ENCODE measurements at regions not wholly inside any gene's neighbourhood (a gene's known extent, or its start where the extent isn't known, plus 50 kb on each side); places are given as distances from the start of the nearest gene placed in this dataset.

DNA sequence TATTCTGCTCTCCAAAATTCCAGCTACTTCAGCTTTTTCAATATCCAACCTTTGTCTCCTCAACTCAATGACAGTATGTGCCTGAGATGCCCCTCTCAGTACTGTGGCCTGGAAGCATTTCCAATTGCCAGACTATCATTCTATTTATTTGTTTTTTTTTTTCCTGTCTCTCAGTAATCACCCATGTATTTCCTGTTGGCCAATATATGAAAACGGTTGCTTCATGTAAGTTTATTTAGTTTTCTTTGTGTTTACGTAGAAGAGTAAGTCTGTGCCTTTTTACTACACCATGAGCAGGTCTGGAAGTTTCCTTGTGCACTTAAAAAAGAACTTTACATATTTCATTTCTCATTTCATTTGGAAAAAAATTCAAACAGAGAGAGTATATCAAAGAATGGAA, 537.5 kb upstream of the SPANXN1 start:
- WGBS, 2 donors (ENCODE audit: low coverage in 1 of 2): 45 to 62% methylated on average over 2 of the region's 2 CpGs
- in situ Hi-C loops (cut with MboI; ENCODE audit: low pct_ligation_motif_present in 1 of 4, low pct_unique_long_range_greater_than_20kb in 1 of 4, low sequenced_read_pairs in 3 of 4): no loop called here

GRCh38 chrX:144715337-144715736, 532.0 kb upstream of the SPANXN1 start:
- DNase-seq: no peak
- Histone ChIP-seq H3K4me3 (no peak overlapping the region), H3K36me3 (no peaks in the 10 kb centered on the region), H3K27me3 (no peaks in the 10 kb centered on the region), H3K4me1 (no peaks in the 10 kb centered on the region), H3K9me3 (no peaks in the 10 kb centered on the region), H3K27ac (no peak overlapping the region)
- 66 to 69% methylated on average over 4 to 5 of the region's 5 CpGs for WGBS, 2 donors (ENCODE audit: low coverage in 1 of 2)
- in situ Hi-C loops (cut with MboI; ENCODE audit: low pct_ligation_motif_present in 1 of 4, low pct_unique_long_range_greater_than_20kb in 1 of 4, low sequenced_read_pairs in 3 of 4) (no loop called here), intact Hi-C loops (cut with DNase I; ENCODE audit: low total_unique reads) (no loop called here)
- TF ChIP-seq EP300 (IDR thresholded peaks at IDR 0.05; ENCODE audit: low read depth) (no peak), POLR2AphosphoS5 (IDR thresholded peaks at IDR 0.05) (no peak)

More for the DNA sequence above, 537.5 kb upstream of the SPANXN1 start:
- TF ChIP-seq POLR2AphosphoS5 (IDR thresholded peaks at IDR 0.05): no peak
- Histone ChIP-seq H3K27ac (no peak overlapping the region), H3K4me3 (no peak overlapping the region), H3K36me3 (no peaks in the 10 kb centered on the region), H3K9me3 (no peaks in the 10 kb centered on the region), H3K4me1 (no peaks in the 10 kb centered on the region), H3K27me3 (no peaks in the 10 kb centered on the region)
- intact Hi-C loops (cut with DNase I; ENCODE audit: low total_unique reads): no loop called here
- no peak for DNase-seq

GRCh38 chrX:144716187-144716586, 531.1 kb upstream of the SPANXN1 start:
- Histone ChIP-seq H3K27ac (no peak overlapping the region), H3K4me3 (no peak overlapping the region), H3K27me3 (no peaks in the 10 kb centered on the region), H3K4me1 (no peaks in the 10 kb centered on the region), H3K36me3 (no peaks in the 10 kb centered on the region), H3K9me3 (no peaks in the 10 kb centered on the region)
- TF ChIP-seq POLR2AphosphoS5 (IDR thresholded peaks at IDR 0.05) (no peak), POLR2A (IDR thresholded peaks at IDR 0.05) (no peak), EP300 (IDR thresholded peaks at IDR 0.05; ENCODE audit: low read depth) (no peak)
- TF ChIP-seq, protein P1, sequence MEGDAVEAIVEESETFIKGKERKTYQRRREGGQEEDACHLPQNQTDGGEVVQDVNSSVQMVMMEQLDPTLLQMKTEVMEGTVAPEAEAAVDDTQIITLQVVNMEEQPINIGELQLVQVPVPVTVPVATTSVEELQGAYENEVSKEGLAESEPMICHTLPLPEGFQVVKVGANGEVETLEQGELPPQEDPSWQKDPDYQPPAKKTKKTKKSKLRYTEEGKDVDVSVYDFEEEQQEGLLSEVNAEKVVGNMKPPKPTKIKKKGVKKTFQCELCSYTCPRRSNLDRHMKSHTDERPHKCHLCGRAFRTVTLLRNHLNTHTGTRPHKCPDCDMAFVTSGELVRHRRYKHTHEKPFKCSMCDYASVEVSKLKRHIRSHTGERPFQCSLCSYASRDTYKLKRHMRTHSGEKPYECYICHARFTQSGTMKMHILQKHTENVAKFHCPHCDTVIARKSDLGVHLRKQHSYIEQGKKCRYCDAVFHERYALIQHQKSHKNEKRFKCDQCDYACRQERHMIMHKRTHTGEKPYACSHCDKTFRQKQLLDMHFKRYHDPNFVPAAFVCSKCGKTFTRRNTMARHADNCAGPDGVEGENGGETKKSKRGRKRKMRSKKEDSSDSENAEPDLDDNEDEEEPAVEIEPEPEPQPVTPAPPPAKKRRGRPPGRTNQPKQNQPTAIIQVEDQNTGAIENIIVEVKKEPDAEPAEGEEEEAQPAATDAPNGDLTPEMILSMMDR (IDR thresholded peaks at IDR 0.05): no peak
- no peak for DNase-seq
- intact Hi-C loops (cut with DNase I; ENCODE audit: low total_unique reads): no loop called here
- in situ Hi-C loops (cut with MboI; ENCODE audit: low pct_ligation_motif_present in 1 of 4, low pct_unique_long_range_greater_than_20kb in 1 of 4, low sequenced_read_pairs in 3 of 4): no loop called here
- WGBS, 2 donors (ENCODE audit: low coverage in 1 of 2): 70 to 73% methylated on average over 2 to 4 of the region's 4 CpGs

DNA sequence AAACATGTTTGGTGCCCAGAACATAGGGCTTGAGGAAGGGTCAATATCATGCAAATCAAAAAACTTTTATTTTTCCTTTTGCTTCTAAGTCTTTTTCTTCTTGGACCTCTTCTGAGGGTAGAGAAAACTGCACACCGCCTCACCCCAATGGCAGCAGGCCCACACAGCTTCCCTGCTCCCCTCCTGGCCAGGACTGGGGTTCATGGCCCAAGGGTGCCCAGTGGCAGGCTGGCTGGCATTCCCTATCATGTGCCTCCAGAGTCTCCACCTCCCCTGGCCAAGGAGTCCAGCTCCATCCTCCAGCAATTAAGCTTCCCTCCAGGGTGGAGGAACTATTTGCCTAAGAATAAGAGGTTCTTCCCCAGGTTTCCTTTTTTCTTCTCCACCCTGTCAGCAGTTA, 529.6 kb upstream of the SPANXN1 start:
- 100% methylated on average over 1 of the region's 1 CpG; no CpG with 5 or more reads in 1 of the 2 donors for WGBS, 2 donors (ENCODE audit: low coverage in 1 of 2)
- no peaks in the 10 kb centered on the region for H3K36me3 ChIP-seq
- intact Hi-C loops (cut with DNase I; ENCODE audit: low total_unique reads): no loop called here
- no peak for DNase-seq
- in situ Hi-C loops (cut with MboI; ENCODE audit: low pct_ligation_motif_present in 1 of 4, low pct_unique_long_range_greater_than_20kb in 1 of 4, low sequenced_read_pairs in 3 of 4): no loop called here
- no peaks in the 10 kb centered on the region for H3K4me1 ChIP-seq
- no peak overlapping the region for H3K27ac ChIP-seq
- no peaks in the 10 kb centered on the region for H3K27me3 ChIP-seq
- no peak for TF ChIP-seq EP300 (IDR thresholded peaks at IDR 0.05; ENCODE audit: low read depth)
- no peak for TF ChIP-seq POLR2A (IDR thresholded peaks at IDR 0.05)
- no peak for TF ChIP-seq POLR2AphosphoS5 (IDR thresholded peaks at IDR 0.05)
- TF ChIP-seq, protein P1 (IDR thresholded peaks at IDR 0.05): no peak
- no peaks in the 10 kb centered on the region for H3K9me3 ChIP-seq
- no peak overlapping the region for H3K4me3 ChIP-seq

GRCh38 chrX:144722307-144722706, 525.0 kb upstream of the SPANXN1 start:
- in situ Hi-C loops (cut with MboI; ENCODE audit: low pct_ligation_motif_present in 1 of 4, low pct_unique_long_range_greater_than_20kb in 1 of 4, low sequenced_read_pairs in 3 of 4): no loop called here

More at GRCh38 chrX:144722307-144722706, 525.0 kb upstream of the SPANXN1 start:
- Histone ChIP-seq H3K4me1 (no peaks in the 10 kb centered on the region), H3K4me3 (no peak overlapping the region), H3K9me3 (no peaks in the 10 kb centered on the region), H3K36me3 (no peaks in the 10 kb centered on the region), H3K27ac (no peak overlapping the region), H3K27me3 (no peaks in the 10 kb centered on the region)
- intact Hi-C loops (cut with DNase I; ENCODE audit: low total_unique reads): no loop called here
- TF ChIP-seq POLR2AphosphoS5 (IDR thresholded peaks at IDR 0.05): no peak
- no peak for TF ChIP-seq POLR2A (IDR thresholded peaks at IDR 0.05)
- TF ChIP-seq EP300 (IDR thresholded peaks at IDR 0.05; ENCODE audit: low read depth): no peak
- TF ChIP-seq, protein P1 (IDR thresholded peaks at IDR 0.05): no peak
- 53% methylated on average over 6 of the region's 6 CpGs; no CpG with 5 or more reads in 1 of the 2 donors for WGBS, 2 donors (ENCODE audit: low coverage in 1 of 2)
- DNase-seq: no peak

All from transverse colon (tissue), 4 donors.